PFSK-1 (cell line): ENCODE measurements at regions not wholly inside any gene's neighbourhood (a gene's known extent, or its start where the extent isn't known, plus 50 kb on each side); places are given as distances from the start of the nearest gene placed in this dataset.

Experiments used
- FOXP2 ChIP-seq: optimal IDR thresholded peaks from 2 replicates; pipeline ENCODE3; 2011; ENCODE audit warnings: borderline replicate concordance, control low read depth, inconsistent platforms; ENCODE audit not compliant: insufficient read depth; ENCODE audit errors: extremely low read length, extremely low read depth
- SIN3A ChIP-seq: IDR thresholded peaks from 2 replicates; pipeline ENCODE4 v1.6.1; 2012; ENCODE audit warnings: mild to moderate bottlenecking, low read length, moderate library complexity, borderline replicate concordance; ENCODE audit not compliant: insufficient read depth

- no peak for TF ChIP-seq SIN3A
- no peak for TF ChIP-seq FOXP2
These were observed 100.1 kb upstream of the AKT3 start for GRCh38 chr1:243950166-243950565.
